HEK293 (cell line): ENCODE measurements at regions not wholly inside any gene's neighbourhood (a gene's known extent, or its start where the extent isn't known, plus 50 kb on each side); places are given as distances from the start of the nearest gene placed in this dataset.

Source experiments
- CTCF ChIA-PET: fragments of 350-600 bp; formaldehyde crosslinking; extraction: SDS; loops from one replicate; lab custom pipeline; 2021; ENCODE audit warnings: antibody characterized with exemption; lab: Yijun Ruan, JAX
- POLR2A ChIA-PET: fragments of 300-600 bp; formaldehyde crosslinking; extraction: SDS; loops from one replicate; lab custom pipeline; 2020; ENCODE audit warnings: antibody characterized with exemption, inconsistent platforms; lab: Yijun Ruan, JAX
- H3K27ac ChIP-seq: fragments of 200-500 bp; sonication (Bioruptor generic); 2 replicates; pipeline ENCODE4 v1.5.1; 2014; ENCODE audit warnings: low read depth, low read length, control low read depth, inconsistent platforms; ENCODE audit errors: extremely low read depth
- H3K36me3 ChIP-seq, 2 experiments: fragments of 200-500 bp in 1 of 2; sonication (Bioruptor generic) in 1 of 2; 1 replicate in 1 of 2; 2 replicates in 1 of 2; pipeline ENCODE4 v1.5.1; 2014 to 2017; ENCODE audit warnings: inconsistent platforms in 2 of 2, low read length in 2 of 2; ENCODE audit not compliant: control insufficient read depth in 2 of 2, insufficient read depth in 1 of 2
- H3K4me1 ChIP-seq: fragments of 200-500 bp; sonication (Bioruptor generic); 2 replicates; pipeline ENCODE4 v1.5.1; 2014; ENCODE audit warnings: mild to moderate bottlenecking, low read length, inconsistent platforms; ENCODE audit not compliant: control insufficient read depth, insufficient read depth
- H3K4me3 ChIP-seq: 2 replicates; pipeline ENCODE4 v1.5.1; 2011; ENCODE audit warnings: low read depth, mild to moderate bottlenecking, control low read depth, low read length, moderate library complexity
- H3K9me3 ChIP-seq: fragments of 200-500 bp; sonication (Bioruptor generic); 2 replicates; pipeline ENCODE4 v1.5.1; 2014; ENCODE audit warnings: low read depth, low read length, inconsistent platforms; ENCODE audit not compliant: control insufficient read depth, insufficient read depth
- SCRT1 ChIP-seq: fragments of 450-650 bp; formaldehyde crosslinking; IDR thresholded peaks from 2 replicates; pipeline ENCODE4 v1.5.1; 2016; ENCODE audit warnings: missing biosample characterization, missing genetic modification characterization, borderline replicate concordance
- SCRT2 ChIP-seq: fragments of 450-650 bp; formaldehyde crosslinking; IDR thresholded peaks from 2 replicates; pipeline ENCODE4 v1.5.1; 2016; ENCODE audit warnings: missing biosample characterization, missing genetic modification characterization
- YY1 ChIP-seq: fragments of 450-650 bp; formaldehyde crosslinking; IDR thresholded peaks from 2 replicates; pipeline ENCODE4 v1.5.1; 2018; ENCODE audit warnings: missing biosample characterization, missing genetic modification characterization
- ZFP3 ChIP-seq: fragments of 450-650 bp; formaldehyde crosslinking; IDR thresholded peaks from 2 replicates; pipeline ENCODE4 v1.5.1; 2016; ENCODE audit warnings: low read depth, missing biosample characterization, missing genetic modification characterization
- ZNF146 ChIP-seq: fragments of 450-650 bp; formaldehyde crosslinking; IDR thresholded peaks from 2 replicates; pipeline ENCODE4 v1.5.1; 2016; ENCODE audit warnings: missing biosample characterization, missing genetic modification characterization
- ZNF16 ChIP-seq: fragments of 450-650 bp; formaldehyde crosslinking; IDR thresholded peaks from 2 replicates; pipeline ENCODE4 v1.5.1; 2016; ENCODE audit warnings: low read depth, missing biosample characterization, missing genetic modification characterization
- ZNF239 ChIP-seq: fragments of 450-650 bp; formaldehyde crosslinking; IDR thresholded peaks from 2 replicates; pipeline ENCODE4 v1.5.1; 2016; ENCODE audit warnings: missing biosample characterization, missing genetic modification characterization
- ZNF394 ChIP-seq: fragments of 450-650 bp; formaldehyde crosslinking; IDR thresholded peaks from 2 replicates; pipeline ENCODE4 v1.5.1; 2016; ENCODE audit warnings: missing biosample characterization, missing genetic modification characterization, mild to moderate bottlenecking, moderate library complexity, borderline replicate concordance
- ZNF426 ChIP-seq: fragments of 450-650 bp; formaldehyde crosslinking; IDR thresholded peaks from 2 replicates; pipeline ENCODE4 v1.5.1; 2017; ENCODE audit warnings: missing biosample characterization, missing genetic modification characterization, mild to moderate bottlenecking, inconsistent platforms, moderate library complexity
- ZNF624 ChIP-seq: fragments of 450-650 bp; formaldehyde crosslinking; IDR thresholded peaks from 2 replicates; pipeline ENCODE4 v1.5.1; 2017; ENCODE audit warnings: missing biosample characterization, missing genetic modification characterization
- ZNF747 ChIP-seq: fragments of 450-650 bp; formaldehyde crosslinking; IDR thresholded peaks from 2 replicates; pipeline ENCODE4 v1.5.1; 2016; ENCODE audit warnings: missing biosample characterization, missing genetic modification characterization
- ZXDB ChIP-seq: fragments of 450-650 bp; formaldehyde crosslinking; IDR thresholded peaks from 2 replicates; pipeline ENCODE4 v1.5.1; 2016; ENCODE audit warnings: missing biosample characterization, missing genetic modification characterization
- TF ChIP-seq, protein P1 (sequence below): fragments of 450-650 bp; formaldehyde crosslinking; IDR thresholded peaks from 2 replicates; pipeline ENCODE4 v1.5.1; 2017; ENCODE audit warnings: missing biosample characterization, mild to moderate bottlenecking, missing genetic modification characterization, moderate library complexity
- TF ChIP-seq, protein P2 (sequence below): fragments of 450-650 bp; formaldehyde crosslinking; IDR thresholded peaks from 2 replicates; pipeline ENCODE4 v1.5.1; 2017; ENCODE audit warnings: missing biosample characterization, missing genetic modification characterization
- TF ChIP-seq, protein P3 (sequence below): fragments of 450-650 bp; formaldehyde crosslinking; conservative IDR thresholded peaks from 2 replicates; pipeline ENCODE4 v1.5.1; 2016; ENCODE audit warnings: low read depth, missing biosample characterization, missing genetic modification characterization
- TF ChIP-seq, protein P4 (sequence below): fragments of 450-650 bp; formaldehyde crosslinking; IDR thresholded peaks from 2 replicates; pipeline ENCODE4 v1.5.1; 2017; ENCODE audit warnings: missing biosample characterization, missing genetic modification characterization
- TF ChIP-seq, protein P5 (sequence below): fragments of 450-650 bp; formaldehyde crosslinking; IDR thresholded peaks from 2 replicates; pipeline ENCODE4 v1.5.1; 2017; ENCODE audit warnings: missing biosample characterization, missing genetic modification characterization
- TF ChIP-seq, protein P6 (sequence below): sonication (generic); formaldehyde crosslinking; IDR thresholded peaks from 2 replicates; pipeline ENCODE4 v1.8.1; 2022; ENCODE audit warnings: mild to moderate bottlenecking, moderate library complexity, missing genetic modification reagents

DNA sequence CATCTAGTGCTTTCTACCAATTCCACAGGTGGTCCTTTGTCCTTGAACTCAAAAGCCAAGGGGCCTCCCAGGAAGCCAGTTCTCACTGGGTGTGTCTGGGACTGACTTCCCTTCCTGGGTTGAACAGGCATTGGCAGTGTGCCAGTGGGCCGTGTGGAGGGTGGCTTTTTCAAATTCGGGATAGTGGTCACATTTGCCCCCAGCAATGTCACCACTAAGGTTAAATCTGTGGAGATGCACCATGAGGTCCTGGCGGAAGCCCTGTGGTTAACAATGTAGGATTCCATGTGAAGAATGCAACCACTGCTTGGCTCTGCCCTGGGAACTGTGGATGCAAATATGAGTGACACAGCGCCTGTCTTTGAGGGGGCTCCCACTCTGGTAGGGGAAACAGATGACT, 53.2 kb upstream of the MTNR1B start:
- Histone ChIP-seq H3K4me3 (no peak overlapping the region), H3K9me3 (no peaks in the 10 kb centered on the region)

DNA sequence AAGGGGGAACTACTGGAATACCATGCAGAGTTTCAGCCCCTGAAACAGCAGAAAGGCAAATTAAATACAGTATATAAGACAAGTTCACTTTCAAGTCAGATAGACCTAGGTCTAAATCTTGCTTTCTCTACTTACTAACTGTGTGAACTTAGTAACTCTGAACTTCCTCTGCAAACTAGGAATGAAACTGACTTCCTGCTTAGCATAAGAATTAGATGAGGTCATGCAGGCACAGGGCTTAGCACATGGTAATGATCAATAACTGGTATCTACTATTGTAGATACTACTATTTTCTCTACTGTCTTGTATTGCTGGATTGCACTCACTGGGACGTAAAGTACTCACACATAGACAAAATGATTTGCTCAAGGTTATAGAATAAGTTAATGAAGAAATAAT, 51.5 kb upstream of the MTNR1B start:
- no peak overlapping the region for H3K27ac ChIP-seq
- no peaks in the 10 kb centered on the region for H3K4me1 ChIP-seq
- ChIA-PET CTCF (no interaction called here), POLR2A (no interaction called here)
- H3K9me3 ChIP-seq: no peaks in the 10 kb centered on the region
- H3K36me3 ChIP-seq: no peaks in the 10 kb centered on the region
- H3K4me3 ChIP-seq: no peak overlapping the region
- TF ChIP-seq, protein P1, sequence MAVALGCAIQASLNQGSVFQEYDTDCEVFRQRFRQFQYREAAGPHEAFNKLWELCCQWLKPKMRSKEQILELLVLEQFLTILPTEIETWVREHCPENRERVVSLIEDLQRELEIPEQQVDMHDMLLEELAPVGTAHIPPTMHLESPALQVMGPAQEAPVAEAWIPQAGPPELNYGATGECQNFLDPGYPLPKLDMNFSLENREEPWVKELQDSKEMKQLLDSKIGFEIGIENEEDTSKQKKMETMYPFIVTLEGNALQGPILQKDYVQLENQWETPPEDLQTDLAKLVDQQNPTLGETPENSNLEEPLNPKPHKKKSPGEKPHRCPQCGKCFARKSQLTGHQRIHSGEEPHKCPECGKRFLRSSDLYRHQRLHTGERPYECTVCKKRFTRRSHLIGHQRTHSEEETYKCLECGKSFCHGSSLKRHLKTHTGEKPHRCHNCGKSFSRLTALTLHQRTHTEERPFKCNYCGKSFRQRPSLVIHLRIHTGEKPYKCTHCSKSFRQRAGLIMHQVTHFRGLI (tag by site-specific recombination): no peak
- TF ChIP-seq, protein P2, sequence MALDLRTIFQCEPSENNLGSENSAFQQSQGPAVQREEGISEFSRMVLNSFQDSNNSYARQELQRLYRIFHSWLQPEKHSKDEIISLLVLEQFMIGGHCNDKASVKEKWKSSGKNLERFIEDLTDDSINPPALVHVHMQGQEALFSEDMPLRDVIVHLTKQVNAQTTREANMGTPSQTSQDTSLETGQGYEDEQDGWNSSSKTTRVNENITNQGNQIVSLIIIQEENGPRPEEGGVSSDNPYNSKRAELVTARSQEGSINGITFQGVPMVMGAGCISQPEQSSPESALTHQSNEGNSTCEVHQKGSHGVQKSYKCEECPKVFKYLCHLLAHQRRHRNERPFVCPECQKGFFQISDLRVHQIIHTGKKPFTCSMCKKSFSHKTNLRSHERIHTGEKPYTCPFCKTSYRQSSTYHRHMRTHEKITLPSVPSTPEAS (tag by site-specific recombination): no peak
- TF ChIP-seq, protein P3, sequence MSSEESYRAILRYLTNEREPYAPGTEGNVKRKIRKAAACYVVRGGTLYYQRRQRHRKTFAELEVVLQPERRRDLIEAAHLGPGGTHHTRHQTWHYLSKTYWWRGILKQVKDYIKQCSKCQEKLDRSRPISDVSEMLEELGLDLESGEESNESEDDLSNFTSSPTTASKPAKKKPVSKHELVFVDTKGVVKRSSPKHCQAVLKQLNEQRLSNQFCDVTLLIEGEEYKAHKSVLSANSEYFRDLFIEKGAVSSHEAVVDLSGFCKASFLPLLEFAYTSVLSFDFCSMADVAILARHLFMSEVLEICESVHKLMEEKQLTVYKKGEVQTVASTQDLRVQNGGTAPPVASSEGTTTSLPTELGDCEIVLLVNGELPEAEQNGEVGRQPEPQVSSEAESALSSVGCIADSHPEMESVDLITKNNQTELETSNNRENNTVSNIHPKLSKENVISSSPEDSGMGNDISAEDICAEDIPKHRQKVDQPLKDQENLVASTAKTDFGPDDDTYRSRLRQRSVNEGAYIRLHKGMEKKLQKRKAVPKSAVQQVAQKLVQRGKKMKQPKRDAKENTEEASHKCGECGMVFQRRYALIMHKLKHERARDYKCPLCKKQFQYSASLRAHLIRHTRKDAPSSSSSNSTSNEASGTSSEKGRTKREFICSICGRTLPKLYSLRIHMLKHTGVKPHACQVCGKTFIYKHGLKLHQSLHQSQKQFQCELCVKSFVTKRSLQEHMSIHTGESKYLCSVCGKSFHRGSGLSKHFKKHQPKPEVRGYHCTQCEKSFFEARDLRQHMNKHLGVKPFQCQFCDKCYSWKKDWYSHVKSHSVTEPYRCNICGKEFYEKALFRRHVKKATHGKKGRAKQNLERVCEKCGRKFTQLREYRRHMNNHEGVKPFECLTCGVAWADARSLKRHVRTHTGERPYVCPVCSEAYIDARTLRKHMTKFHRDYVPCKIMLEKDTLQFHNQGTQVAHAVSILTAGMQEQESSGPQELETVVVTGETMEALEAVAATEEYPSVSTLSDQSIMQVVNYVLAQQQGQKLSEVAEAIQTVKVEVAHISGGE: no peak
- TF ChIP-seq ZNF394 (tag by site-specific recombination): no peak
- TF ChIP-seq, protein P4, sequence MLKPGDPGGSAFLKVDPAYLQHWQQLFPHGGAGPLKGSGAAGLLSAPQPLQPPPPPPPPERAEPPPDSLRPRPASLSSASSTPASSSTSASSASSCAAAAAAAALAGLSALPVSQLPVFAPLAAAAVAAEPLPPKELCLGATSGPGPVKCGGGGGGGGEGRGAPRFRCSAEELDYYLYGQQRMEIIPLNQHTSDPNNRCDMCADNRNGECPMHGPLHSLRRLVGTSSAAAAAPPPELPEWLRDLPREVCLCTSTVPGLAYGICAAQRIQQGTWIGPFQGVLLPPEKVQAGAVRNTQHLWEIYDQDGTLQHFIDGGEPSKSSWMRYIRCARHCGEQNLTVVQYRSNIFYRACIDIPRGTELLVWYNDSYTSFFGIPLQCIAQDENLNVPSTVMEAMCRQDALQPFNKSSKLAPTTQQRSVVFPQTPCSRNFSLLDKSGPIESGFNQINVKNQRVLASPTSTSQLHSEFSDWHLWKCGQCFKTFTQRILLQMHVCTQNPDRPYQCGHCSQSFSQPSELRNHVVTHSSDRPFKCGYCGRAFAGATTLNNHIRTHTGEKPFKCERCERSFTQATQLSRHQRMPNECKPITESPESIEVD: no peak
- TF ChIP-seq ZXDB: no peak
- no peak for TF ChIP-seq ZNF16 (tag by site-specific recombination)
- TF ChIP-seq ZNF747: no peak
- no peak for TF ChIP-seq ZFP3
- no peak for TF ChIP-seq ZNF239 (tag by site-specific recombination)
- TF ChIP-seq, protein P5, sequence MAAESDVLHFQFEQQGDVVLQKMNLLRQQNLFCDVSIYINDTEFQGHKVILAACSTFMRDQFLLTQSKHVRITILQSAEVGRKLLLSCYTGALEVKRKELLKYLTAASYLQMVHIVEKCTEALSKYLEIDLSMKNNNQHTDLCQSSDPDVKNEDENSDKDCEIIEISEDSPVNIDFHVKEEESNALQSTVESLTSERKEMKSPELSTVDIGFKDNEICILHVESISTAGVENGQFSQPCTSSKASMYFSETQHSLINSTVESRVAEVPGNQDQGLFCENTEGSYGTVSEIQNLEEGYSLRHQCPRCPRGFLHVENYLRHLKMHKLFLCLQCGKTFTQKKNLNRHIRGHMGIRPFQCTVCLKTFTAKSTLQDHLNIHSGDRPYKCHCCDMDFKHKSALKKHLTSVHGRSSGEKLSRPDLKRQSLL (tag by site-specific recombination): no peak
- TF ChIP-seq ZNF624 (tag by site-specific recombination): no peak
- TF ChIP-seq, protein P6, sequence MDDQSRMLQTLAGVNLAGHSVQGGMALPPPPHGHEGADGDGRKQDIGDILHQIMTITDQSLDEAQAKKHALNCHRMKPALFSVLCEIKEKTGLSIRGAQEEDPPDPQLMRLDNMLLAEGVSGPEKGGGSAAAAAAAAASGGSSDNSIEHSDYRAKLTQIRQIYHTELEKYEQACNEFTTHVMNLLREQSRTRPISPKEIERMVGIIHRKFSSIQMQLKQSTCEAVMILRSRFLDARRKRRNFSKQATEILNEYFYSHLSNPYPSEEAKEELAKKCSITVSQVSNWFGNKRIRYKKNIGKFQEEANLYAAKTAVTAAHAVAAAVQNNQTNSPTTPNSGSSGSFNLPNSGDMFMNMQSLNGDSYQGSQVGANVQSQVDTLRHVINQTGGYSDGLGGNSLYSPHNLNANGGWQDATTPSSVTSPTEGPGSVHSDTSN (CRISPR knock-in tag): no peak
- no peak for TF ChIP-seq ZNF426

More for the DNA sequence above, 53.2 kb upstream of the MTNR1B start:
- H3K36me3 ChIP-seq: no peaks in the 10 kb centered on the region
- TF ChIP-seq YY1 (tag by site-specific recombination) (no peak), SCRT1 (tag by site-specific recombination) (0 out of 2 replicates have a peak, but pooled peaks have one; percentile 13), ZNF146 (tag by site-specific recombination) (no peak), SCRT2 (0 out of 2 replicates have a peak, but pooled peaks have one; percentile 24)
- TF ChIP-seq, all 188 proteins: peak for 2
- Histone ChIP-seq H3K27ac (no peak overlapping the region), H3K4me1 (no peaks in the 10 kb centered on the region)
- ChIA-PET CTCF (no interaction called here), POLR2A (no interaction called here)
